Neural crest cell (in vitro differentiated cells): ENCODE measurements at regions not wholly inside any gene's neighbourhood (a gene's known extent, or its start where the extent isn't known, plus 50 kb on each side); places are given as distances from the start of the nearest gene placed in this dataset.

Source experiments
- DNase-seq: peaks from one replicate; pipeline ENCODE4 v3.0.0; 2021; ENCODE audit warnings: low read depth, mixed read lengths, low spot score
- H3K27ac Mint-ChIP-seq: one replicate; pipeline ENCODE4 v1.8.0; 2021; ENCODE audit warnings: mild to moderate bottlenecking, mixed read lengths; ENCODE audit not compliant: unreplicated experiment
- H3K27me3 Mint-ChIP-seq: 2 replicates; pipeline ENCODE4 v1.8.0; 2021; ENCODE audit warnings: low read depth, mild to moderate bottlenecking, mixed read lengths
- H3K36me3 Mint-ChIP-seq: 2 replicates; pipeline ENCODE4 v1.8.0; 2021; ENCODE audit warnings: low read depth, mild to moderate bottlenecking, mixed read lengths
- H3K4me1 Mint-ChIP-seq: 2 replicates; pipeline ENCODE4 v1.8.0; 2021; ENCODE audit warnings: mixed read lengths
- H3K4me3 Mint-ChIP-seq: one replicate; pipeline ENCODE4 v1.8.0; 2021; ENCODE audit warnings: mild to moderate bottlenecking, mixed read lengths
- H3K9me3 Mint-ChIP-seq: 2 replicates; pipeline ENCODE4 v1.8.0; 2021; ENCODE audit warnings: mixed read lengths
- CTCF ChIP-seq: fragments of 200-600 bp; sonication (generic); conservative IDR thresholded peaks from 2 replicates; pipeline ENCODE4 v1.5.0; 2021; ENCODE audit warnings: antibody characterized with exemption, mild to moderate bottlenecking

- no peaks in the 10 kb centered on the region for H3K9me3 Mint-ChIP-seq
- H3K27ac Mint-ChIP-seq = no peak overlapping the region
- DNase-seq = no peak
- no peak overlapping the region for H3K4me3 Mint-ChIP-seq
- TF ChIP-seq CTCF = no peak
- no peaks in the 10 kb centered on the region for H3K36me3 Mint-ChIP-seq
- H3K27me3 Mint-ChIP-seq = no peaks in the 10 kb centered on the region
- H3K4me1 Mint-ChIP-seq = peaks cover 15% of the 10 kb centered on the region
Measured at GRCh38 chr11:10390375-10390774, 64.7 kb upstream of the AMPD3 start.

DNA sequence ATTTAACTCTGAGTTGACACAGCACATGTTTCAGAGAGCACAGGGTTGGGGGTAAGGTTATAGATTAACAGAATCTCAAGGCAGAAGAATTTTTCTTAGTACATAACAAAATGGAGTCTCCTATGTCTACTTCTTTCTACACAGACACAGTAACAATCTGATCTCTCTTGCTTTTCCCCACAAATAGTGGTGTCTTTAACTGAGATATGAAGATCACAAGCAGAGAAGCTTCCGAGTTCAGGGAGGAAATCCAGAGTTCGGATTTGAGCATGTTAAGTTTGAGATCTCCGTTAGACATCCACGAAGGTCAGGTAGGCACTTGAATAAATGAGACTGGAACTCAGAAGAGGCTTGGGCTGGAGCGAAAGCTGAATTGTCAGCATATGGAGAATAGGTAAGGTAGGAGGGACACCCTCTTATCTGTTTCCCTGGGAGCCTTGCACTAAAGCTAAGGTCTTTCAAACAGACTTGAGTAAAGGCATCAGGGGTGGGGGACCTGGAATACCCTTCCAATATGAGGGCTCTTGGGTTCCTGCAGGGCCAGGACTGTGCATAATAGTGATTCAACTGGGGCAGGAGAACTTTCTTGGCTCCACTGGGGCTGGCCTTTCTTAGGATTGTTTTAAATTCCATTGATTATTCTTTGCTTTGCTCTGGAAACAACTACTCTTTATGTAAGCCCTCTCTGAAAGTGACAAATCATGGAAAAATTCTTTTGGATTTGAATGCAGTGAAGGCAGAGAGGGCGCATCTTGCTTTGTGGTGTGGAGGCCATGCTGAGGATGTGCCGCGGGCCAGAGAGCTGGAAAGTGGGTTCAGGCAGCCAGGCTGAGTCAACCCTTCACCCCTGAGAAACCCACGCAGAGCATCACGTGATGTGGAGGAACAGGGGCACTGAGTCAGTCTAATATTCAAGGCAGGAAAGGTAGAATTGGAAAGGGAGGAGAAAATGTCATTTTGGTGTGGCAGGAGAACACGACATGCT, 62.7 kb upstream of the AMPD3 start:
- Mint-ChIP-seq H3K27me3 (no peaks in the 10 kb centered on the region), H3K27ac (no peak overlapping the region), H3K4me3 (no peak overlapping the region), H3K9me3 (no peaks in the 10 kb centered on the region), H3K36me3 (no peaks in the 10 kb centered on the region), H3K4me1 (peaks cover 15% of the 10 kb centered on the region)
- no peak for DNase-seq
- TF ChIP-seq CTCF = no peak

GRCh38 chr11:10394229-10395101, 60.6 kb upstream of the AMPD3 start:
- no peaks in the 10 kb centered on the region for H3K36me3 Mint-ChIP-seq
- H3K27ac Mint-ChIP-seq = no peak overlapping the region
- H3K4me3 Mint-ChIP-seq = no peak overlapping the region
- DNase-seq = no peak
- H3K4me1 Mint-ChIP-seq = peaks cover 15% of the 10 kb centered on the region
- H3K9me3 Mint-ChIP-seq = no peaks in the 10 kb centered on the region
- H3K27me3 Mint-ChIP-seq = no peaks in the 10 kb centered on the region
- no peak for TF ChIP-seq CTCF

GRCh38 chr11:10395166-10395897, 59.7 kb upstream of the AMPD3 start:
- Mint-ChIP-seq H3K27me3 (no peaks in the 10 kb centered on the region), H3K4me3 (no peak overlapping the region), H3K4me1 (peaks cover 15% of the 10 kb centered on the region), H3K9me3 (no peaks in the 10 kb centered on the region), H3K36me3 (no peaks in the 10 kb centered on the region), H3K27ac (no peak overlapping the region)
- no peak for DNase-seq
- TF ChIP-seq CTCF = no peak

DNA sequence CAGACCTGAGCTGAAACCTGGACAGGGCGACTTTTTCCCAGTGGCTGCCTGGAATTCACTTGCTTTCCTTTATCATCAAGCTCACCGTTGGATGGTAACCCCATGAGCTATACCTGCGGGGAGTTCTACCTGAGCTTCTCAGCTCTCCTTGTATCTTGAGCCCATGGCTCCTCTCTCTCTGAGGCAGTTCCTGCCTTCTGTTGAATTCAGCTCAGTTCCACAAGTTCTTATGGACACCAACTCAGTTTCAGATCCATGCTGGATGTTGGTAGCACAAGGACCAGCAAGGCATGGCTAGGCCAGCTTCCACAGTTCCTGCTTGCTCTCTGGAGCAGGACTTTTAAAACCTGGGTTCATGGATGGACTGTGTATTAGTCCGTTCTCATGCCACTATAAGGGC, 58.3 kb upstream of the AMPD3 start:
- Mint-ChIP-seq H3K4me3 (no peak overlapping the region), H3K4me1 (peaks cover 15% of the 10 kb centered on the region), H3K27me3 (no peaks in the 10 kb centered on the region), H3K27ac (no peak overlapping the region), H3K36me3 (no peaks in the 10 kb centered on the region), H3K9me3 (no peaks in the 10 kb centered on the region)
- TF ChIP-seq CTCF = no peak
- no peak for DNase-seq
